Activated naive CD4-positive, alpha-beta T cell treated with anti-CD3 and anti-CD28 coated beads for 36 hours (primary cell): ENCODE measurements at regions not wholly inside any gene's neighbourhood (a gene's known extent, or its start where the extent isn't known, plus 50 kb on each side); places are given as distances from the start of the nearest gene placed in this dataset.
"Not testable (repeated sequence)": the region's sequence is repeated elsewhere in the genome, so short reads cannot be mapped to it uniquely, and the experiment has no call there.

Source experiments
- CTCF ChIA-PET: fragments of 350-600 bp; sonication (Branson Sonifier 250); formaldehyde crosslinking; loops from one replicate; lab custom pipeline; 2021; ENCODE audit warnings: antibody characterized with exemption; lab: Charles Lee
- DNase-seq: peaks from one replicate; pipeline ENCODE4 v3.0.0-alpha.2; 2020
- H3K27ac Mint-ChIP-seq: one replicate; pipeline ENCODE4 v1.8.0; 2021; ENCODE audit warnings: mild to moderate bottlenecking, mixed read lengths
- H3K27me3 Mint-ChIP-seq: one replicate; pipeline ENCODE4 v1.8.0; 2021; ENCODE audit warnings: low read depth, mixed read lengths
- H3K36me3 Mint-ChIP-seq: one replicate; pipeline ENCODE4 v1.8.0; 2021; ENCODE audit warnings: low read depth, mixed read lengths
- H3K4me1 Mint-ChIP-seq: one replicate; pipeline ENCODE4 v1.8.0; 2021; ENCODE audit warnings: low read depth, mixed read lengths
- H3K4me3 Mint-ChIP-seq: one replicate; pipeline ENCODE4 v1.8.0; 2021; ENCODE audit warnings: mild to moderate bottlenecking, moderate library complexity, mixed read lengths
- H3K9me3 Mint-ChIP-seq: one replicate; pipeline ENCODE4 v1.8.0; 2021; ENCODE audit warnings: mixed read lengths
- intact Hi-C: fragments of 100-400 bp; cut with micrococcal nuclease; formaldehyde crosslinking; loops from one replicate; pipeline ENCODE4 v1.15.1; 2023

GRCh38 chr2:239594019-239594771 lies 193.4 kb upstream of the HDAC4 start:
- Mint-ChIP-seq H3K36me3 (no peaks in the 10 kb centered on the region), H3K27ac (no peak overlapping the region), H3K27me3 (no peaks in the 10 kb centered on the region), H3K9me3 (no peaks in the 10 kb centered on the region), H3K4me1 (no peaks in the 10 kb centered on the region), H3K4me3 (no peak overlapping the region)
- no peak for DNase-seq
- intact Hi-C loops, result no loop called here
- CTCF ChIA-PET, result no interaction called here

GRCh38 chr2:239593455-239593854 lies 192.6 kb upstream of the HDAC4 start:
- DNase-seq, result no peak
- H3K27me3 Mint-ChIP-seq, result no peaks in the 10 kb centered on the region
- no peaks in the 10 kb centered on the region for H3K36me3 Mint-ChIP-seq
- H3K27ac Mint-ChIP-seq, result no peak overlapping the region
- no peak overlapping the region for H3K4me3 Mint-ChIP-seq
- intact Hi-C loops, result no loop called here
- no peaks in the 10 kb centered on the region for H3K9me3 Mint-ChIP-seq
- CTCF ChIA-PET, result no interaction called here
- no peaks in the 10 kb centered on the region for H3K4me1 Mint-ChIP-seq

DNA sequence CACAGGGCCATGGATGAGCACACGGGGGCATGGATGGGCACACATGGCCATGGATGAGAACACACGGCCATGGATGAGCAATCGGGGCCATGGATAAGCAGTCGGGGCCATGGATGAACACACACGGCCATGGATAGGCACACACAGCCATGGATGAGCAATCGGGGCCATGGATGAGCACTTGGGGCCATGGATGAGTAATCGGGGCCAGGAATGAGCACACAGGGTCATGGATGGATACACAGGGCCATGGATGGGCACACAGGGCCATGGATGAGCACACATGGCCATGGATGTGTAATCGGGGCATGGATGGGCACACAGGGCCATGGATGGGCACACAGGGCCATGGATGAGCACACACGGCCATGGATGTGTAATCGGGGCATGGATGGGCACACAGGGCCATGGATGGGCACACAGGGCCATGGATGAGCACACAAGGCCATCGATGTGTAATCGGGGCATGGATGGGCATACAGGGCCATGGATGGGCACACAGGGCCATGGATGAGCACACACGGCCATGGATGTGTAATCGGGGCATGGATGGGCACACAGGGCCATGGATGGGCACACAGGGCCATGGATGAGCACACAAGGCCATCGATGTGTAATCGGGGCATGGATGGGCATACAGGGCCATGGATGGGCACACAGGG lies 191.9 kb upstream of the HDAC4 start:
- H3K4me1 Mint-ChIP-seq, H3K36me3 Mint-ChIP-seq, DNase-seq, H3K4me3 Mint-ChIP-seq, H3K27ac Mint-ChIP-seq, intact Hi-C loops, H3K9me3 Mint-ChIP-seq, H3K27me3 Mint-ChIP-seq, CTCF ChIA-PET: not testable (repeated sequence)

DNA sequence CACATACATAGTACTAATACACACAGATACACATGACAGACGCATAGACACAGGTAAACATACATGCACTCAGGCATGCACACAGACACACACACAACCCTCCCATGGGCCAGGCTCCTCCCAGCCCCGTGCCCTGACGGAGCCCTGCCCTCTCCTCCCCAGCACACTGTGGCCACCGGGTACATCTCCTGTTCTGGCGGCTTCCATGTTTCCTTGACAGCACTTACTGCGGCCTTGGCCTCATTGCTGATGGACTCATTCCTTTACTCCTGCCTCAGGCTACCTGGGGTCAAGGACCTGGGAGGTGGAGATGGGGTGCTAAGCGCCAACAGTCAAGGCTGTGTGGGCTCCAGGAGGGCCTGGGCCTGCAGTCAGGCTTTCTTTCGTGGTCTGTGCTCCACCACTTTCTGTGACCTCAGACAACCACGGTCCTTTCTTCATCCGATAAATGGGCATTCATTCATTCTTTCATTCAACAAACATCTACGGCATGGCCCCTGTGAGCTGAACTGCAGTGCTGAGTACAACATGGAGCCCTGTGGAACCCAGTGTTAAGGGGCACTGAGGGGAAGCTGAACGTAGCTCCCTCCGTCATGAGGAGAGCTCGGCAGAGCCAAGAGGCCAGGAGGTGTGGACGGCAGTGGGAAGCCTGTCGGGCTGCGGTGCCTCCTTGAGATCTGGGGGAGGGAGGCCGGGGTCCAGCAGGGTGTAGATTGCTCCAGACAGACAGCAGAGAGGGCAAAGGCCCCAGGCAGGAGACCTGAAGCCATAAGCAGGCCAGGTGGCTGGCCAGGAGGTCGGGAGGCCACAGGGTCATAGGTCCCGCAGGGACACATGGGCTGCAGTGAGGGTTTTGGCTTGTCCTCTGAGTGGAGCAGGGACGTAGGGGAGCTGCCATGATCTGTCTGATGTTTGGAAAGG lies 190.4 kb upstream of the HDAC4 start:
- DNase-seq, result no peak
- Mint-ChIP-seq H3K36me3 (no peaks in the 10 kb centered on the region), H3K4me1 (no peaks in the 10 kb centered on the region), H3K4me3 (no peak overlapping the region), H3K9me3 (no peaks in the 10 kb centered on the region), H3K27me3 (no peaks in the 10 kb centered on the region), H3K27ac (no peak overlapping the region)
- intact Hi-C loops, result no loop called here
- CTCF ChIA-PET, result no interaction called here

- CTCF ChIA-PET, result no interaction called here
- Mint-ChIP-seq H3K36me3 (no peaks in the 10 kb centered on the region), H3K4me3 (no peak overlapping the region), H3K9me3 (no peaks in the 10 kb centered on the region), H3K27me3 (no peaks in the 10 kb centered on the region), H3K4me1 (no peaks in the 10 kb centered on the region), H3K27ac (no peak overlapping the region)
- intact Hi-C loops, result no loop called here
- DNase-seq, result no peak
Observed at GRCh38 chr2:239590276-239590675, 189.5 kb upstream of the HDAC4 start.

GRCh38 chr2:239589833-239590232 lies 189.0 kb upstream of the HDAC4 start:
- CTCF ChIA-PET, result no interaction called here
- Mint-ChIP-seq H3K27ac (no peak overlapping the region), H3K36me3 (no peaks in the 10 kb centered on the region), H3K4me1 (no peaks in the 10 kb centered on the region), H3K27me3 (no peaks in the 10 kb centered on the region), H3K9me3 (no peaks in the 10 kb centered on the region), H3K4me3 (no peak overlapping the region)
- DNase-seq, result no peak
- intact Hi-C loops, result no loop called here

DNA sequence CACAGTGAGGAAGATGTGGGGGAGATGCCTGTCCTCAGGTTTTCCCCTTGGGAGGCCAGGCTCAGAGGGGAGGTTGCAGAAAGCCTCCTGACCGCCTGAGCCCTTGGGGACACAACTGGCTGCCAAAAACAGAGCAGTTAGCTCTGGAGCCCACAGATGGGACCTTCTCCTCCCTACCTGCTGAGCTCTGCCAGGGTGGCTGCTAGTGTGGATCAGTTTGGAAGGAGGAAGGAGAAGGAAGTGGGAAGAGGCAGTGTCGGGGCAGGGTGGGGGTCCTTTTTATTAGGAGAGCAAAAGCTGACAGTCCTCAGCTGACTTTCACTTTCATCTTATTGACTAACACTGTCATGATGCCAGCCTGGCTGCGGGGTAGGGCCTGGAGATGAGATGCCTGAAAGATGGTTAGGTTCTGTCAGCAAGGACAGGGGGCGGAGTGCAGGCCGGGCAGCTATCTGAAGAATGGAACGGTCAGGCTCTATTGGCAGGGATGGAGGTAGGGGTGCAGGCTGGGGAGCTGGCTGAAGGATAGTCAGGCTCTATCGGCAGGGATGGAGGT lies 188.5 kb upstream of the HDAC4 start:
- CTCF ChIA-PET, result no interaction called here
- no peaks in the 10 kb centered on the region for H3K36me3 Mint-ChIP-seq
- no peaks in the 10 kb centered on the region for H3K4me1 Mint-ChIP-seq
- no peak overlapping the region for H3K27ac Mint-ChIP-seq
- no peak overlapping the region for H3K4me3 Mint-ChIP-seq
- intact Hi-C loops, result no loop called here
- H3K27me3 Mint-ChIP-seq, result no peaks in the 10 kb centered on the region
- no peaks in the 10 kb centered on the region for H3K9me3 Mint-ChIP-seq
- DNase-seq, result no peak

GRCh38 chr2:239588451-239589269 lies 187.8 kb upstream of the HDAC4 start:
- intact Hi-C loops, result no loop called here
- Mint-ChIP-seq H3K4me1 (no peaks in the 10 kb centered on the region), H3K9me3 (no peaks in the 10 kb centered on the region), H3K27ac (no peak overlapping the region), H3K36me3 (no peaks in the 10 kb centered on the region), H3K27me3 (no peaks in the 10 kb centered on the region), H3K4me3 (no peak overlapping the region)
- CTCF ChIA-PET, result no interaction called here
- DNase-seq, result no peak

DNA sequence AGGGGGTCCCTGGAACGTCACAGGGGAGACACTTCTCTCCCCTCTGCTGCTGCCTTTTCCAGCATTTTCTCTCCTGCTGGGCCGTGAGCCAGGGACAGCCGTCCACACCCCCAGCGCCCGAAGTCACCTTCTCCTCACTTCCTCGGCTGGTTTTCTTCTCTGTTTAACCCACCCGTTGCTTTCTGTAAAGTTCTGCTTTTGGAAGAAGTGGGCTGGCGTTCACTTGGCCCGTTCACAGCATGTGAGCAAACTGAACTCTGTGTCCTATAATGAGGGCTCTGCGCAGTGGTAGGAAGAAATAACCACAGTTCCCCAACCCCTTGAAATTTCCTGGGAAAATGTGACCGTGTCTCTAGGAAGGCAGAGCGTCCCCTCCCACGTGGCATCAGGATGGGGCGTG lies 187.0 kb upstream of the HDAC4 start:
- no peak overlapping the region for H3K27ac Mint-ChIP-seq
- no peaks in the 10 kb centered on the region for H3K4me1 Mint-ChIP-seq
- no peaks in the 10 kb centered on the region for H3K27me3 Mint-ChIP-seq
- DNase-seq, result no peak
- no peaks in the 10 kb centered on the region for H3K36me3 Mint-ChIP-seq
- no peaks in the 10 kb centered on the region for H3K9me3 Mint-ChIP-seq
- CTCF ChIA-PET, result no interaction called here
- H3K4me3 Mint-ChIP-seq, result no peak overlapping the region
- intact Hi-C loops, result no loop called here

GRCh38 chr2:239587311-239587731 lies 186.5 kb upstream of the HDAC4 start:
- DNase-seq, result no peak
- no peaks in the 10 kb centered on the region for H3K36me3 Mint-ChIP-seq
- no peak overlapping the region for H3K27ac Mint-ChIP-seq
- CTCF ChIA-PET, result no interaction called here
- no peaks in the 10 kb centered on the region for H3K4me1 Mint-ChIP-seq
- H3K9me3 Mint-ChIP-seq, result no peaks in the 10 kb centered on the region
- intact Hi-C loops, result no loop called here
- no peak overlapping the region for H3K4me3 Mint-ChIP-seq
- H3K27me3 Mint-ChIP-seq, result no peaks in the 10 kb centered on the region

DNA sequence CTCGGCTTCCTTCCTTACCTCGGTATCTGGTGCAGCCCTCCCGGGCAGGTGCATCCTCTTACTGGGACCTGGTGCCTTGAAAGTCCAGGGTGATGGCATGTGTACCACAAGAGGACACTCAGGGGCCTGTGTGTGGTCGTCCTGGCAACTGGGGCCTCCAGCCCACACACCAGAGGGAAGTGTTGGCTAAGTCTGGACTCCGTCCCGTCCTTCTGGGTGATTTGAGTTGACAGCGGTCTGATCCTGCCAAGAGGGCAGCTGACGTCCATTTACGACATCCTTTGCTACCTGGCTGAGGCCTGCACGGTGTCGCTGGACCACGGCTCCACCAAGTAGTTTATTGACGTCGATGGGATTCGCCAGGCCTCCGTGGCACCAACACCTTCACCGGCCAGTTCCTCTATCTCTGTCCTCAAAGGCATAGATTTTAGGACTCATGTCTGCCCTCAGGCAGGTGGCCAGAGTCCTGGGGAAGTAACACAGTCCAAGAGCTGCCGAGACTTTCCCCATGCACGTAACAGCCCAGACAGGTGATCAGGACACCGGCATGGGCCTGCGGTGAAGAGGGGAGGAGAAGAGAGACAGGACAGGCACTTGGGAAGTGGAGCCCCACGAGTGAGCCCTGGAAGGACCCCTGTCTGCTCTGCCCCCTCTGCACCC lies 186.0 kb upstream of the HDAC4 start:
- intact Hi-C loops, result no loop called here
- DNase-seq, result no peak
- Mint-ChIP-seq H3K9me3 (no peaks in the 10 kb centered on the region), H3K27ac (no peak overlapping the region), H3K4me3 (no peak overlapping the region), H3K27me3 (no peaks in the 10 kb centered on the region), H3K36me3 (no peaks in the 10 kb centered on the region), H3K4me1 (no peaks in the 10 kb centered on the region)
- CTCF ChIA-PET, result no interaction called here
